Naive thymus-derived CD8-positive, alpha-beta T cell (primary cell): ENCODE measurements at regions not wholly inside any gene's neighbourhood (a gene's known extent, or its start where the extent isn't known, plus 50 kb on each side); places are given as distances from the start of the nearest gene placed in this dataset.

ENCODE experiments used
- ATAC-seq, 2 donors: fragments of 150-1000 bp; cut with Tn5 transposase in 1 of 2; sonication (Bioruptor Pico), chemical (Tn5 transposase) in 1 of 2; 1 replicate in 1 of 2; 2 replicates in 1 of 2; pipeline ENCODE4 v1.10.0; 2021; ENCODE audit warnings: mild to moderate bottlenecking in 2 of 2, moderate library complexity in 2 of 2
- POLR2A ChIA-PET: fragments of 350-600 bp; sonication (Branson Sonifier 250); formaldehyde crosslinking; loops from one replicate; lab custom pipeline; 2021; ENCODE audit warnings: antibody characterized with exemption; lab: Charles Lee
- DNase-seq, 10 donors: peaks; one replicate each; pipeline versions ENCODE4 v3.0.0 to v3.0.0-alpha.2; 2020 to 2022
- H3K27ac Mint-ChIP-seq, 10 donors: one replicate each; pipeline ENCODE4 v1.8.0; 2020 to 2022; ENCODE audit warnings: mild to moderate bottlenecking in 10 of 10, mixed read lengths in 10 of 10, moderate library complexity in 4 of 10, inconsistent platforms in 1 of 10
- H3K27me3 Mint-ChIP-seq, 5 donors: one replicate each; pipeline ENCODE4 v1.8.0; 2021 to 2022; ENCODE audit warnings: mixed read lengths in 5 of 5
- H3K36me3 Mint-ChIP-seq, 3 donors: one replicate each; pipeline ENCODE4 v1.8.0; 2020 to 2022; ENCODE audit warnings: mixed read lengths in 3 of 3, mild to moderate bottlenecking in 2 of 3, inconsistent platforms in 1 of 3
- H3K4me1 Mint-ChIP-seq, 4 donors: one replicate each; pipeline ENCODE4 v1.8.0; 2021 to 2022; ENCODE audit warnings: mixed read lengths in 4 of 4
- H3K4me3 Mint-ChIP-seq, 10 donors: one replicate each; pipeline ENCODE4 v1.8.0; 2020 to 2022; ENCODE audit warnings: mild to moderate bottlenecking in 10 of 10, mixed read lengths in 10 of 10, moderate library complexity in 6 of 10, inconsistent platforms in 1 of 10
- H3K9me3 Mint-ChIP-seq, 9 donors: one replicate each; pipeline ENCODE4 v1.8.0; 2020 to 2022; ENCODE audit warnings: mixed read lengths in 9 of 9, mild to moderate bottlenecking in 3 of 9, inconsistent platforms in 1 of 9, moderate library complexity in 1 of 9

GRCh38 chr19:31223740-31224534, 125.3 kb downstream of the TSHZ3 start:
- ATAC-seq: no peak
- DNase-seq: no peak
- H3K9me3 Mint-ChIP-seq: peaks cover 0 to 23% (median 0%) of the 10 kb centered on the region in 9 donors
- no peaks in the 10 kb centered on the region for H3K36me3 Mint-ChIP-seq
- POLR2A ChIA-PET: no interaction called here
- peaks cover 0 to 11% (median 6%) of the 10 kb centered on the region in 5 donors for H3K27me3 Mint-ChIP-seq
- H3K4me1 Mint-ChIP-seq: peaks cover 3 to 10% (median 10%) of the 10 kb centered on the region in 4 donors
- no peak overlapping the region for H3K27ac Mint-ChIP-seq
- H3K4me3 Mint-ChIP-seq: no peak overlapping the region

- H3K36me3 Mint-ChIP-seq: no peaks in the 10 kb centered on the region
- DNase-seq (peak in 4 of 10 donors; percentile 5 to 24 (median 14)), ATAC-seq (peak; percentile 58 to 69)
- peaks cover 3 to 10% (median 10%) of the 10 kb centered on the region in 4 donors for H3K4me1 Mint-ChIP-seq
- H3K27me3 Mint-ChIP-seq: no peaks in the 10 kb centered on the region
- POLR2A ChIA-PET: no interaction called here
- peak overlapping the region in 3 of 10 donors; percentile 8 to 85 (median 38) for H3K27ac Mint-ChIP-seq
- H3K9me3 Mint-ChIP-seq: peaks cover 0 to 13% (median 0%) of the 10 kb centered on the region in 9 donors
- no peak overlapping the region for H3K4me3 Mint-ChIP-seq
These were observed 128.7 kb downstream of the TSHZ3 start for GRCh38 chr19:31220540-31220939.

GRCh38 chr19:31214997-31215396, 134.2 kb downstream of the TSHZ3 start:
- no peak overlapping the region for H3K4me3 Mint-ChIP-seq
- DNase-seq (no peak), ATAC-seq (no peak)
- no peaks in the 10 kb centered on the region for H3K36me3 Mint-ChIP-seq
- POLR2A ChIA-PET: no interaction called here
- peaks cover 0 to under 1% (median 0%) of the 10 kb centered on the region in 5 donors for H3K27me3 Mint-ChIP-seq
- H3K9me3 Mint-ChIP-seq: peaks cover 0 to 5% (median 0%) of the 10 kb centered on the region in 9 donors
- H3K4me1 Mint-ChIP-seq: peaks cover 14 to 24% (median 23%) of the 10 kb centered on the region in 4 donors
- H3K27ac Mint-ChIP-seq: peak overlapping the region in 3 of 10 donors; percentile 11 to 53 (median 15)

GRCh38 chr19:31214086-31214485, 135.2 kb downstream of the TSHZ3 start:
- H3K4me3 Mint-ChIP-seq: peak overlapping the region; percentile 61 to 83 (median 73)
- peaks cover 0 to 8% (median 0%) of the 10 kb centered on the region in 5 donors for H3K27me3 Mint-ChIP-seq
- POLR2A ChIA-PET: no interaction called here
- ATAC-seq (peak; percentile 98), DNase-seq (peak; percentile 48 to 93 (median 80))
- peak overlapping the region; percentile 76 to 97 (median 92) for H3K27ac Mint-ChIP-seq
- peaks cover 14 to 22% (median 20%) of the 10 kb centered on the region in 4 donors for H3K4me1 Mint-ChIP-seq
- H3K9me3 Mint-ChIP-seq: no peaks in the 10 kb centered on the region
- no peaks in the 10 kb centered on the region for H3K36me3 Mint-ChIP-seq

DNA sequence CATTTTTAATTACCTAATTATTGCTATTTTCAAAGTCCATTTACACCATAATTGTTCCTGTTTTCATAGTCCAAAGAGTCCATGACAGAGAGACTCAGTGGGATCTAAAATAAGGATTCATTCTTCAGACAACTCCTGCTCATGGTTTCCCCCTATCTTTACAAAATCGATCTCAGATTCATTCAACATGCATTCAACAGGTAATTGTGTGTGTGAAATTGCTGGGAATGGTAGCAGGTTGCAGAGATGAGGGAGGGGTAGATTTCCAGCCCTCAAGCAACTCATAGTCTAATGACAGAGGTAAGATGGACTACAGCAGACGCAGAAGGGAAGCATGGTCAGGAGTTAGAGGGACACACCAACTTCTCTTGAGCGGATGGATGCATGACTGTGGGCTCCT, 138.1 kb downstream of the TSHZ3 start:
- Mint-ChIP-seq H3K4me3 (no peak overlapping the region), H3K9me3 (no peaks in the 10 kb centered on the region), H3K27ac (peak overlapping the region in 1 of 10 donors; percentile 74)

DNA sequence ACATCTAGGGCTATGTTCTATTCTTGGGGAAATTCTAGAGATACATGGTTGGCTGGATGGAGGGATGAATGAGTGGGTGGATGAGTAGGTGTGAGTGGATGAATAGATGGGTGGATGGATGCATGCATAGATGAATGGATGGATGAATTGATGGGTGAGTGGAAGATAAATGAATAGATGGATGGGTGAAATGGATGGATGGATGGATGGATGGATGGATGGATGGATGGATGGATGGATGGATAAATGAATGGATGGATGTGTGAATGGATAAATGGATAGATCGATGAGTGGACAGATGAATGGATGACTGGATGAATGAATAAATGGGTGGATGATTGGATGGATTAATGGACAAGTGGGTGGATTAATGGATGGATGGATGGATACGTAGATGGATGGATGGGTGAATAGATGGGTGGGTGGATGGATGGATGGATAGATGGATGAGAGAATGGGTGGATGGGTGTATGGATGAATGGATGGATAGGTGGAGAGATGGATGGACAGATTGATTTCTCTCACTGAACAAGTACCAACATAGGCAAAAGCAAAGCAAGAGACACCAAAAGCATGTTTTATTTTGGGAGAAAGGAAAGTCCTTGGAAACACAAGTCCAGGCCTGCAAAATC, 143.2 kb downstream of the TSHZ3 start:
- Mint-ChIP-seq H3K27ac (no peak overlapping the region), H3K4me1 (peaks cover 0 to 2% (median 0%) of the 10 kb centered on the region in 4 donors), H3K4me3 (no peak overlapping the region), H3K9me3 (no peaks in the 10 kb centered on the region), H3K36me3 (no peaks in the 10 kb centered on the region), H3K27me3 (peaks cover 0 to 20% (median 6%) of the 10 kb centered on the region in 5 donors)
- POLR2A ChIA-PET: interaction anchor here (0.6 kb wide), 1 partner anchor 1591 kb away, joined by 4 read pairs; no protein-coding TSS in a partner anchor
- DNase-seq (no peak), ATAC-seq (no peak)

More for the DNA sequence above, 138.1 kb downstream of the TSHZ3 start:
- Mint-ChIP-seq H3K27me3 (peaks cover 0 to 8% (median 0%) of the 10 kb centered on the region in 5 donors), H3K4me1 (peaks cover 16 to 22% (median 20%) of the 10 kb centered on the region in 4 donors), H3K36me3 (no peaks in the 10 kb centered on the region)
- POLR2A ChIA-PET: no interaction called here
- DNase-seq (no peak), ATAC-seq (no peak)

GRCh38 chr19:31204115-31204514, 145.1 kb downstream of the TSHZ3 start:
- POLR2A ChIA-PET: no interaction called here
- no peak overlapping the region for H3K27ac Mint-ChIP-seq
- peaks cover 0 to 2% (median 0%) of the 10 kb centered on the region in 4 donors for H3K4me1 Mint-ChIP-seq
- no peak overlapping the region for H3K4me3 Mint-ChIP-seq
- peaks cover 9 to 12% (median 11%) of the 10 kb centered on the region in 5 donors for H3K27me3 Mint-ChIP-seq
- ATAC-seq (no peak), DNase-seq (no peak)
- H3K36me3 Mint-ChIP-seq: no peaks in the 10 kb centered on the region
- H3K9me3 Mint-ChIP-seq: peaks cover 0 to 5% (median 0%) of the 10 kb centered on the region in 9 donors

GRCh38 chr19:31185261-31185660, 164.0 kb downstream of the TSHZ3 start:
- H3K4me3 Mint-ChIP-seq: no peak overlapping the region
- no peak for DNase-seq
- H3K36me3 Mint-ChIP-seq: peaks cover 0 to 7% (median 2%) of the 10 kb centered on the region in 3 donors
- no peak for ATAC-seq
- no peak overlapping the region for H3K27ac Mint-ChIP-seq
- POLR2A ChIA-PET: no interaction called here
- H3K9me3 Mint-ChIP-seq: peaks cover 0 to 21% (median 12%) of the 10 kb centered on the region in 9 donors
- peaks cover 0 to 2% (median 0%) of the 10 kb centered on the region in 4 donors for H3K4me1 Mint-ChIP-seq
- H3K27me3 Mint-ChIP-seq: peaks cover 0 to 10% (median 5%) of the 10 kb centered on the region in 5 donors

- no peak for ATAC-seq
- H3K36me3 Mint-ChIP-seq: no peaks in the 10 kb centered on the region
- peaks cover 0 to 16% (median 0%) of the 10 kb centered on the region in 9 donors for H3K9me3 Mint-ChIP-seq
- H3K27me3 Mint-ChIP-seq: peaks cover 6 to 28% (median 10%) of the 10 kb centered on the region in 5 donors
- DNase-seq: no peak
- H3K4me3 Mint-ChIP-seq: no peak overlapping the region
- H3K27ac Mint-ChIP-seq: no peak overlapping the region
- peaks cover 0 to 2% (median 0%) of the 10 kb centered on the region in 4 donors for H3K4me1 Mint-ChIP-seq
- POLR2A ChIA-PET: no interaction called here
These were observed 167.7 kb downstream of the TSHZ3 start for GRCh38 chr19:31181535-31181934.

GRCh38 chr19:31180907-31181306, 168.3 kb downstream of the TSHZ3 start:
- Mint-ChIP-seq H3K4me1 (peaks cover 0 to 2% (median 0%) of the 10 kb centered on the region in 4 donors), H3K36me3 (no peaks in the 10 kb centered on the region), H3K4me3 (no peak overlapping the region), H3K27ac (no peak overlapping the region), H3K9me3 (peaks cover 0 to 16% (median 0%) of the 10 kb centered on the region in 9 donors), H3K27me3 (peaks cover 10 to 34% (median 15%) of the 10 kb centered on the region in 5 donors)
- no peak for ATAC-seq
- POLR2A ChIA-PET: no interaction called here
- no peak for DNase-seq

DNA sequence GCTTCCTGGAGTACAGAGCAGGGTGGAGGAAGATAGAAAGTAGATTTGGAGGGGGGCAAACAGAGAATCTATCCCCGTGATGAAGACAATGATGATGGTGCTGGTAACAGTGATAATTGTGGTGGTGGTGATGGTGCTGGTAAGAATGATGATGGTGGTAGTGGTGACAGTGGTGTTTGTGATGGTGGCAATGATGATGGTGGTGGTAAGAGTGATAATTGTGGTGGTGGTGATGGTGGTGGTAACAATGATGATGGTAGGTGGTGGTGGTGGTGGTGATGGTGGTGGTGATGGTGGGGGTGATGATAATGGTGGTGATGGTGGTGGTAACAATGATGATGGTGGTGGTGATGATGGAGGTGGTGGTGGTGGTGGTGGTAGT, 169.8 kb downstream of the TSHZ3 start:
- peaks cover 0 to 2% (median 0%) of the 10 kb centered on the region in 4 donors for H3K4me1 Mint-ChIP-seq
- H3K27ac Mint-ChIP-seq: peak overlapping the region in 1 of 10 donors; percentile 21
- ATAC-seq (no peak), DNase-seq (no peak)
- H3K4me3 Mint-ChIP-seq: no peak overlapping the region
- H3K27me3 Mint-ChIP-seq: peaks cover 10 to 42% (median 18%) of the 10 kb centered on the region in 5 donors
- H3K9me3 Mint-ChIP-seq: peaks cover 0 to 16% (median 0%) of the 10 kb centered on the region in 9 donors
- no peaks in the 10 kb centered on the region for H3K36me3 Mint-ChIP-seq
- POLR2A ChIA-PET: no interaction called here

- Mint-ChIP-seq H3K4me1 (peaks cover 0 to 2% (median 0%) of the 10 kb centered on the region in 4 donors), H3K4me3 (no peak overlapping the region), H3K27me3 (peaks cover 10 to 42% (median 18%) of the 10 kb centered on the region in 5 donors), H3K36me3 (no peaks in the 10 kb centered on the region), H3K9me3 (peaks cover 0 to 16% (median 0%) of the 10 kb centered on the region in 9 donors), H3K27ac (peak overlapping the region in 1 of 10 donors; percentile 21)
- no peak for ATAC-seq
- POLR2A ChIA-PET: no interaction called here
- no peak for DNase-seq
These were observed 170.3 kb downstream of the TSHZ3 start for GRCh38 chr19:31178833-31179470.
